ENCODE measurements at regions not wholly inside any gene's neighbourhood (a gene's known extent, or its start where the extent isn't known, plus 50 kb on each side); places are given as distances from the start of the nearest gene placed in this dataset.

- Mint-ChIP-seq H3K4me1 (ENCODE audit: unreplicated experiment) (no peaks in the 10 kb centered on the region), H3K36me3 (ENCODE audit: unreplicated experiment) (no peaks in the 10 kb centered on the region), H3K27ac (ENCODE audit: unreplicated experiment) (no peak overlapping the region), H3K27me3 (ENCODE audit: unreplicated experiment) (peaks cover 11% of the 10 kb centered on the region), H3K9me3 (ENCODE audit: unreplicated experiment) (no peaks in the 10 kb centered on the region), H3K4me3 (ENCODE audit: unreplicated experiment) (no peak overlapping the region)
- TF ChIP-seq CTCF (IDR thresholded peaks at IDR 0.05), result no peak
- no peak for DNase-seq (ENCODE audit: extremely low spot score, unreplicated experiment)
Observed at GRCh38 chr9:107994648-107995047, 505.1 kb upstream of the KLF4 start.

- no peak for TF ChIP-seq CTCF (IDR thresholded peaks at IDR 0.05)
- Mint-ChIP-seq H3K27ac (ENCODE audit: unreplicated experiment) (no peak overlapping the region), H3K27me3 (ENCODE audit: unreplicated experiment) (peaks cover 9% of the 10 kb centered on the region), H3K36me3 (ENCODE audit: unreplicated experiment) (no peaks in the 10 kb centered on the region), H3K4me3 (ENCODE audit: unreplicated experiment) (no peak overlapping the region), H3K9me3 (ENCODE audit: unreplicated experiment) (no peaks in the 10 kb centered on the region), H3K4me1 (ENCODE audit: unreplicated experiment) (no peaks in the 10 kb centered on the region)
- no peak for DNase-seq (ENCODE audit: extremely low spot score, unreplicated experiment)
Observed at GRCh38 chr9:107992271-107992670, 502.7 kb upstream of the KLF4 start.

GRCh38 chr9:107991581-107991980, 502.0 kb upstream of the KLF4 start:
- Mint-ChIP-seq H3K27me3 (ENCODE audit: unreplicated experiment) (peaks cover 7% of the 10 kb centered on the region), H3K4me1 (ENCODE audit: unreplicated experiment) (no peaks in the 10 kb centered on the region), H3K9me3 (ENCODE audit: unreplicated experiment) (no peaks in the 10 kb centered on the region), H3K36me3 (ENCODE audit: unreplicated experiment) (no peaks in the 10 kb centered on the region), H3K4me3 (ENCODE audit: unreplicated experiment) (no peak overlapping the region), H3K27ac (ENCODE audit: unreplicated experiment) (no peak overlapping the region)
- no peak for TF ChIP-seq CTCF (IDR thresholded peaks at IDR 0.05)
- DNase-seq (ENCODE audit: extremely low spot score, unreplicated experiment), result no peak

- Mint-ChIP-seq H3K36me3 (ENCODE audit: unreplicated experiment) (no peaks in the 10 kb centered on the region), H3K9me3 (ENCODE audit: unreplicated experiment) (no peaks in the 10 kb centered on the region), H3K27ac (ENCODE audit: unreplicated experiment) (no peak overlapping the region), H3K4me1 (ENCODE audit: unreplicated experiment) (no peaks in the 10 kb centered on the region), H3K4me3 (ENCODE audit: unreplicated experiment) (no peak overlapping the region), H3K27me3 (ENCODE audit: unreplicated experiment) (peaks cover 6% of the 10 kb centered on the region)
- TF ChIP-seq CTCF (IDR thresholded peaks at IDR 0.05), result no peak
- DNase-seq (ENCODE audit: extremely low spot score, unreplicated experiment), result no peak
Observed at GRCh38 chr9:107989544-107989943, 500.0 kb upstream of the KLF4 start.

GRCh38 chr9:107989099-107989498, 499.5 kb upstream of the KLF4 start:
- no peak for TF ChIP-seq CTCF (IDR thresholded peaks at IDR 0.05)
- Mint-ChIP-seq H3K36me3 (ENCODE audit: unreplicated experiment) (no peaks in the 10 kb centered on the region), H3K4me3 (ENCODE audit: unreplicated experiment) (no peak overlapping the region), H3K27me3 (ENCODE audit: unreplicated experiment) (peaks cover 6% of the 10 kb centered on the region), H3K27ac (ENCODE audit: unreplicated experiment) (no peak overlapping the region), H3K9me3 (ENCODE audit: unreplicated experiment) (no peaks in the 10 kb centered on the region), H3K4me1 (ENCODE audit: unreplicated experiment) (no peaks in the 10 kb centered on the region)
- no peak for DNase-seq (ENCODE audit: extremely low spot score, unreplicated experiment)

Data from osteocyte (in vitro differentiated cells).